ENCODE measurements at regions not wholly inside any gene's neighbourhood (a gene's known extent, or its start where the extent isn't known, plus 50 kb on each side); places are given as distances from the start of the nearest gene placed in this dataset.

- Histone ChIP-seq H3K9me3 (ENCODE audit: control insufficient read depth in 1 of 2, low read length in 2 of 2) (no peaks in the 10 kb centered on the region), H3K4me3 (ENCODE audit: low read depth in 1 of 2, low read length in 2 of 2) (no peak overlapping the region), H3K27ac (ENCODE audit: low read length) (no peak overlapping the region), H3K36me3 (ENCODE audit: control insufficient read depth in 1 of 2, insufficient read depth in 2 of 2, low read length in 2 of 2) (no peaks in the 10 kb centered on the region), H3K4me1 (ENCODE audit: control insufficient read depth in 1 of 2, insufficient read depth in 2 of 2, low read length in 2 of 2) (no peaks in the 10 kb centered on the region), H3K27me3 (ENCODE audit: low read depth, low read length) (no peaks in the 10 kb centered on the region)
These were observed 280.4 kb upstream of the PTGER4 start for GRCh38 chr5:40399349-40399748.

DNA sequence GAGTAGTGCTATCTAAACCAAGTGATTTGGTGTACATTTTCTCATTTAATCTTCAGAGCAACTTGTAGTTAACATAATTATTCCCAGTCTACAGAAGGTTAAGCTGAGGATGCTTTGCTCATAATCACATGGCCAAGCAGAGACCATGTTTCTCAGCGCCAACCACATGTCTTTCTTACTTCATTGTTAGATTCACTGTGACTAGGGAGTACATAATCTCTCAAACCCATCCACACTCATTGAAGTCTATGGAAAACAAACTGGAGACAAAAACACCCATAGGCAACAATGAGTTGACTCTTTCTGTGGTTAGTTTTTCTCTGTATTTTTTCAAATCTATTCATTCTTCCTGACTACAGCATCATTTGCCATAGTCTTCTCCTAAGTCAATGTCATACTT lies 281.7 kb upstream of the PTGER4 start:
- Histone ChIP-seq H3K4me1 (ENCODE audit: control insufficient read depth in 1 of 2, insufficient read depth in 2 of 2, low read length in 2 of 2) (no peaks in the 10 kb centered on the region), H3K36me3 (ENCODE audit: control insufficient read depth in 1 of 2, insufficient read depth in 2 of 2, low read length in 2 of 2) (no peaks in the 10 kb centered on the region), H3K27me3 (ENCODE audit: low read depth, low read length) (no peaks in the 10 kb centered on the region), H3K4me3 (ENCODE audit: low read depth in 1 of 2, low read length in 2 of 2) (no peak overlapping the region), H3K9me3 (ENCODE audit: control insufficient read depth in 1 of 2, low read length in 2 of 2) (no peaks in the 10 kb centered on the region), H3K27ac (ENCODE audit: low read length) (no peak overlapping the region)

GRCh38 chr5:40397091-40397490 lies 282.6 kb upstream of the PTGER4 start:
- Histone ChIP-seq H3K36me3 (ENCODE audit: control insufficient read depth in 1 of 2, insufficient read depth in 2 of 2, low read length in 2 of 2) (no peaks in the 10 kb centered on the region), H3K4me1 (ENCODE audit: control insufficient read depth in 1 of 2, insufficient read depth in 2 of 2, low read length in 2 of 2) (no peaks in the 10 kb centered on the region), H3K9me3 (ENCODE audit: control insufficient read depth in 1 of 2, low read length in 2 of 2) (no peaks in the 10 kb centered on the region), H3K4me3 (ENCODE audit: low read depth in 1 of 2, low read length in 2 of 2) (no peak overlapping the region), H3K27me3 (ENCODE audit: low read depth, low read length) (no peaks in the 10 kb centered on the region), H3K27ac (ENCODE audit: low read length) (no peak overlapping the region)

DNA sequence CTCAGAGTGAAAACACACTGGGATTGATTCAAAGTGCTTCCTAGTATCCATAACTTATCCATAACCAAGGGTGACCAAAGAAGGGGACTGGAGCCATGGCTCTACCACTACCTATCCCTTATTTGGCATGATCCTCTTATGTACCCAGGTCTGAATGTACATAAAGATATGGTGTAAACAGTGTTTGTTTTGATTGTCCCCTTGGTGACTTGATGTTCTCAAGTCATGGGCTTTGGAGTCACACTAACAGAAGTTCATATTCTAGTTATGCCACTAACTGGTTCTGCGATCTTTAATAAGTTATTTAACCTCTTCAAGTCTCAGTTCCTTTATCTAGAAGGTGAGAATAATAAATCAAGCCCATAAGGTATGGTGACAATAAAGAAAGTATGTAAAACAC lies 283.4 kb upstream of the PTGER4 start:
- Histone ChIP-seq H3K27me3 (ENCODE audit: low read depth, low read length) (no peaks in the 10 kb centered on the region), H3K4me3 (ENCODE audit: low read depth in 1 of 2, low read length in 2 of 2) (no peak overlapping the region), H3K4me1 (ENCODE audit: control insufficient read depth in 1 of 2, insufficient read depth in 2 of 2, low read length in 2 of 2) (no peaks in the 10 kb centered on the region), H3K9me3 (ENCODE audit: control insufficient read depth in 1 of 2, low read length in 2 of 2) (no peaks in the 10 kb centered on the region), H3K27ac (ENCODE audit: low read length) (no peak overlapping the region), H3K36me3 (ENCODE audit: control insufficient read depth in 1 of 2, insufficient read depth in 2 of 2, low read length in 2 of 2) (no peaks in the 10 kb centered on the region)

DNA sequence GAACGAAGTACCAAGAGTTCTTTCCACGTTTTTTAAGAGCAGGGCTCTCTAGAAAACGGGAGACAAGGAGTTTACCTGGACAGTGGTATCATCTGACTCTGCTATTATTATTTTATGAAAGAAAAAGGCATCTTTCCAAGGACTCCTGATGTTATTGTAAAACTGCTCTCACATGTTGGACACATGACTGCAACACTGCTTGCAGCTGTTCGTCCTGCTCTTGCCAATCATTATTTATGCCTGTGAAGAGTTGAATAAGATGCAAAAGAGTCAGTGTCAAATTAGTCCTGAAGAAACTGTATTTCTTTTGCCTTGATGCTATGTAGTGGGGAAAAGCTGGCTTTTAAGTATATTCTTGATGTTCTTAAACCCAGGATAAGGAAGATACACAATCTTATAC lies 284.5 kb upstream of the PTGER4 start:
- no peaks in the 10 kb centered on the region for H3K36me3 ChIP-seq (ENCODE audit: control insufficient read depth in 1 of 2, insufficient read depth in 2 of 2, low read length in 2 of 2)
- no peaks in the 10 kb centered on the region for H3K4me1 ChIP-seq (ENCODE audit: control insufficient read depth in 1 of 2, insufficient read depth in 2 of 2, low read length in 2 of 2)
- H3K27ac ChIP-seq (ENCODE audit: low read length), result no peak overlapping the region
- H3K9me3 ChIP-seq (ENCODE audit: control insufficient read depth in 1 of 2, low read length in 2 of 2), result no peaks in the 10 kb centered on the region
- no peaks in the 10 kb centered on the region for H3K27me3 ChIP-seq (ENCODE audit: low read depth, low read length)
- H3K4me3 ChIP-seq (ENCODE audit: low read depth in 1 of 2, low read length in 2 of 2), result no peak overlapping the region

DNA sequence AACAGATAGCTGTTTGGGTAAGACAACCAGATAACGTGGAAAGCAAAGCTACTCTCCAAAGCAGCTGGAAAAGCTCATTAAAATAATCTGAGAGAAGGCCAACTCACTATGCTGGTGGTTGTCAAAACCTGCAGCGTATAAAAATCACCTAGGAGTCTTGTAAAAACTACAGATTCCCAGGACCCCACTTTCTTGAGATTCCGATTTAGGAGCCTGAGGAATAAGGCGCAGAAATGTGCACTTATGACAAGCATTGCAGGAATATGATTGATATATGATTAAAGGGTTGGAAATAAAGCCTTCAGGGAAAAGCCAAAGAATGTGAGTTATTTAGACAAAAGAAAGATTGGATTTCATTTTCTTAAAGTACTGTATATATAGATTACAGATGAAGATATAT lies 285.0 kb upstream of the PTGER4 start:
- H3K27ac ChIP-seq (ENCODE audit: low read length), result no peak overlapping the region
- no peaks in the 10 kb centered on the region for H3K9me3 ChIP-seq (ENCODE audit: control insufficient read depth in 1 of 2, low read length in 2 of 2)
- H3K27me3 ChIP-seq (ENCODE audit: low read depth, low read length), result no peaks in the 10 kb centered on the region
- no peaks in the 10 kb centered on the region for H3K4me1 ChIP-seq (ENCODE audit: control insufficient read depth in 1 of 2, insufficient read depth in 2 of 2, low read length in 2 of 2)
- H3K4me3 ChIP-seq (ENCODE audit: low read depth in 1 of 2, low read length in 2 of 2), result no peak overlapping the region
- H3K36me3 ChIP-seq (ENCODE audit: control insufficient read depth in 1 of 2, insufficient read depth in 2 of 2, low read length in 2 of 2), result no peaks in the 10 kb centered on the region

GRCh38 chr5:40391642-40392041 lies 288.1 kb upstream of the PTGER4 start:
- no peak overlapping the region for H3K4me3 ChIP-seq (ENCODE audit: low read depth in 1 of 2, low read length in 2 of 2)
- no peak overlapping the region for H3K27ac ChIP-seq (ENCODE audit: low read length)
- no peaks in the 10 kb centered on the region for H3K27me3 ChIP-seq (ENCODE audit: low read depth, low read length)
- no peaks in the 10 kb centered on the region for H3K36me3 ChIP-seq (ENCODE audit: control insufficient read depth in 1 of 2, insufficient read depth in 2 of 2, low read length in 2 of 2)
- H3K9me3 ChIP-seq (ENCODE audit: control insufficient read depth in 1 of 2, low read length in 2 of 2), result no peaks in the 10 kb centered on the region
- H3K4me1 ChIP-seq (ENCODE audit: control insufficient read depth in 1 of 2, insufficient read depth in 2 of 2, low read length in 2 of 2), result no peaks in the 10 kb centered on the region

DNA sequence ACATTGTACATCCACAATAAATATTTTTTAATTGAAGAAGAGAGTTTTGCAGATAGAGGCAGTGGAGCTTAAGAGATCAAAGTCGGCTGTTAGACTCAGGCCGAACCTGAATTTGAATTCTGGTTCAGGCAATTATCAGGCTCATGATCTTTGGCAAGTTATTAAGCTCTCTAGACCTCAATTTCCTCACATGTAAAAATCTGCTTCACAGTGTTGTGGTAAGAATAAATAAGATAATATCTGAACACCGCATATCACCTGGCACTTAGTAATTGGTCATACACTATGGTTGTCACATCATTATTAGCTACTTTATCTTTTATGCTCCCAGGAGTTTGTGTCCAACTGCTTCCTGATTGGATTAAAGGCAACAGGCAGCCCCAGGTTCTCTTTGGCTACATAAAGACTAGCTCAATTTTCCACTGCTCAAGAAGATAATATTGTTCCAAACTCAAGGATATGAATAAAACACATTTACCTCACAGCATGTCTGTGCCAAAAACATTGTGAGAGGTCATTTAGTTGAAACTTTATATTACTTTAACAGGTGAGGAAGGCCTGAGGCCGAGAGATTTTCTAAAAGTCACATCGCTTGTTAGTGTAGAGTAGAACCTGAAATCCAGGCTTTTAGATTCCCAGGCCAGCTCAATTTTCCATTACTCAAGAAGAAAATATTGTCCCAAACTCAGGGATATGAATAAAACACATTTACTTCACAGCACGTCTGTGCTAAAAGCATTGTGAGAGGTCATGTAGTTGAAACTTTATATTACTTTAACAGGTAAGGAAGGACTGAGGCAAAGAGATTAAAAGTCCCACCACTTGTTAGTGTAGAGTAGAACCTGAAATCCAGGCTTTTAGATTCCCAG lies 289.2 kb upstream of the PTGER4 start:
- no peaks in the 10 kb centered on the region for H3K9me3 ChIP-seq (ENCODE audit: control insufficient read depth in 1 of 2, low read length in 2 of 2)
- no peak overlapping the region for H3K27ac ChIP-seq (ENCODE audit: low read length)
- H3K4me1 ChIP-seq (ENCODE audit: control insufficient read depth in 1 of 2, insufficient read depth in 2 of 2, low read length in 2 of 2), result no peaks in the 10 kb centered on the region
- H3K4me3 ChIP-seq (ENCODE audit: low read depth in 1 of 2, low read length in 2 of 2), result no peak overlapping the region
- no peaks in the 10 kb centered on the region for H3K36me3 ChIP-seq (ENCODE audit: control insufficient read depth in 1 of 2, insufficient read depth in 2 of 2, low read length in 2 of 2)
- H3K27me3 ChIP-seq (ENCODE audit: low read depth, low read length), result no peaks in the 10 kb centered on the region

DNA sequence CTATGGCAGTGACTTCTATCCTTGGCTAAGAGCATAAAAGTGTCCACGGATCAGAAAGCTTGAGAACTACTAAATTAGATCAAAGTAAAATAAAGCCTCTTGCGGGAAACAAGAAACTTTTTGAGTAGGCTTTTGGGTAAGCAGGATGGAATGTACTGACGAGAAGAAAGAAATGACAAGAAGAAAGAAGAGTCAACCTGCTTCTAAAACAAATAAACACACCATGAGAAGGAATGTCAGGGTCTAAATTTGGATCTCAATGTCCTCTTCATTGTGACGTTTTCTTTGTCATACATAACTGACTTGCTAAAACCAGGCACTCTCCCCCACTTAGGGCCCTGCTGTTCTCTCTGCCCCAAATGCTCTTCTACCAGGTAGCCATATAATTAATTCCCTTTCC lies 290.1 kb upstream of the PTGER4 start:
- no peak overlapping the region for H3K27ac ChIP-seq (ENCODE audit: low read length)
- no peaks in the 10 kb centered on the region for H3K4me1 ChIP-seq (ENCODE audit: control insufficient read depth in 1 of 2, insufficient read depth in 2 of 2, low read length in 2 of 2)
- H3K36me3 ChIP-seq (ENCODE audit: control insufficient read depth in 1 of 2, insufficient read depth in 2 of 2, low read length in 2 of 2), result no peaks in the 10 kb centered on the region
- H3K27me3 ChIP-seq (ENCODE audit: low read depth, low read length), result no peaks in the 10 kb centered on the region
- H3K9me3 ChIP-seq (ENCODE audit: control insufficient read depth in 1 of 2, low read length in 2 of 2), result no peaks in the 10 kb centered on the region
- no peak overlapping the region for H3K4me3 ChIP-seq (ENCODE audit: low read depth in 1 of 2, low read length in 2 of 2)

DNA sequence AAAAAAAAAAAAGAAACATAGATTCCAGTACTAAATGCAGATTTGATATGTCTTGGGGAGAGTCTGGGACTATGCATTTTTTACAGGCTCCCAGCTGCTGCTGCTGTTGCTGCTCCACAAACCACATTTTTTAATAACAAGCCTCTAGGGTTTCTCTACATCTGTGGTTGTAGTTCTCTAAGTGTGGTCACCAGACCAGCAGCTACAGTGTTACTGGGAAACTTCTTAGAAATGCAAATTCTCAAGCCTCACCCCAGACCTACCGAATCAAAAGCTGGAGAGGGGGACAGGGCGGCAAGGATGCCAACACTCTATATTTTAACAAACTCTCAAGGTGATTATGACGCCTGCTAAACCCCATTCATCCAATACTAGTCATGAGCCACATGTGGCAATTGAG lies 293.4 kb upstream of the PTGER4 start:
- Histone ChIP-seq H3K36me3 (ENCODE audit: control insufficient read depth in 1 of 2, insufficient read depth in 2 of 2, low read length in 2 of 2) (no peaks in the 10 kb centered on the region), H3K4me3 (ENCODE audit: low read depth in 1 of 2, low read length in 2 of 2) (no peak overlapping the region), H3K27me3 (ENCODE audit: low read depth, low read length) (no peaks in the 10 kb centered on the region), H3K4me1 (ENCODE audit: control insufficient read depth in 1 of 2, insufficient read depth in 2 of 2, low read length in 2 of 2) (no peaks in the 10 kb centered on the region), H3K27ac (ENCODE audit: low read length) (no peak overlapping the region), H3K9me3 (ENCODE audit: control insufficient read depth in 1 of 2, low read length in 2 of 2) (no peaks in the 10 kb centered on the region)

DNA sequence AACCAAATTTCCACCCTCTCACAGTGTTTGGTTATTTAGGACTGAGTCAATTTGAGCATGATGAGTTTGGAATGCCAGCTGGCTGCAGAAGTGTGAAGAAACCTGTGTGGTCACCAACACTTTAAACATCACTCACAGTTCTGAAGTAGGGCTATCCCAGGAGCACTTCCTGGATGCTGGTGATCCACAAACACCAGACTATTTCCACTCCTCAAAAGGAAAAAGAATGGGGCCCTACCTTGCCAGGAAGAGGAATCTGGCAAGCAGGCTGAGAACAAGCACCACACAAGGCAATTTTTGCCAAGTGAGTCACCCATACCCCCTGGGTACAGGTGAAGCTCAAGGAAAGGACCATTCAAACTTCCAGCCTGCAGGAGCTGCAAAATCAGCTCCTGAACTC lies 294.2 kb upstream of the PTGER4 start:
- Histone ChIP-seq H3K27ac (ENCODE audit: low read length) (no peak overlapping the region), H3K36me3 (ENCODE audit: control insufficient read depth in 1 of 2, insufficient read depth in 2 of 2, low read length in 2 of 2) (no peaks in the 10 kb centered on the region), H3K4me3 (ENCODE audit: low read depth in 1 of 2, low read length in 2 of 2) (no peak overlapping the region), H3K4me1 (ENCODE audit: control insufficient read depth in 1 of 2, insufficient read depth in 2 of 2, low read length in 2 of 2) (no peaks in the 10 kb centered on the region), H3K27me3 (ENCODE audit: low read depth, low read length) (no peaks in the 10 kb centered on the region), H3K9me3 (ENCODE audit: control insufficient read depth in 1 of 2, low read length in 2 of 2) (no peaks in the 10 kb centered on the region)

DNA sequence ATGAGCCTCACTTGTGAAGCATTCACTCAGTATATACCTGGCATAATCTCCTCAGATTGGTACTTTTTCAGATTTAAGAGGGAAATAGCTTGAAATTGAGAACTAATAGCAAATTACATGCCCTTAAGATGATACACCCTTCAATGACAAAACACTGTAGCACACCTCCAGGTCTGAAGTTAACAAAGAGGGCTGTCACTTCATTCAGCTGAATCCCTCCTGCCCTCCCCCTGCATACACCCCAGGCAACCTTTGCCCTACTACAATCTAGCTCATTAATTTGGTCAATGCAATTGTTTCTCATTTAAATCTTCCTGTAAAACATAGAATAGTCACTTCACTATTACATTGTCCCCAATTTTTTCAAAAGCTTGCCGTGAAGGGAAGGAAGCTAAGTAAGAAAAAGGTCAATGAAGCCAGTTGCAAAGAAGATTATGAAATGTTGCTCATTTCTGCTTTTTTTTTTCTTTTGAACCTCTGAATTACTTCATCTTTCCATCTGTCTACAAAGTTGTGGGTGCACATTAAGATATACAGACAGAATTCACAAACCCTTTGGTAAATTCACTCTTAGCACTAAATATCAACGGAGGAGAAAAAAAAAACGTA lies 294.8 kb upstream of the PTGER4 start:
- Histone ChIP-seq H3K27me3 (ENCODE audit: low read depth, low read length) (no peaks in the 10 kb centered on the region), H3K4me3 (ENCODE audit: low read depth in 1 of 2, low read length in 2 of 2) (no peak overlapping the region), H3K36me3 (ENCODE audit: control insufficient read depth in 1 of 2, insufficient read depth in 2 of 2, low read length in 2 of 2) (no peaks in the 10 kb centered on the region), H3K4me1 (ENCODE audit: control insufficient read depth in 1 of 2, insufficient read depth in 2 of 2, low read length in 2 of 2) (no peaks in the 10 kb centered on the region), H3K27ac (ENCODE audit: low read length) (no peak overlapping the region), H3K9me3 (ENCODE audit: control insufficient read depth in 1 of 2, low read length in 2 of 2) (no peaks in the 10 kb centered on the region)

All from muscle layer of duodenum (tissue), 2 donors.